K562 (cell line): ENCODE measurements at regions not wholly inside any gene's neighbourhood (a gene's known extent, or its start where the extent isn't known, plus 50 kb on each side); places are given as distances from the start of the nearest gene placed in this dataset.

Source experiments
- ATAC-seq: fragments of 200-7000 bp; cut with Tn5 transposase; 3 replicates; pipeline ENCODE4 v1.9.1; 2020; ENCODE audit warnings: moderate library complexity
- BruUV-seq: library from RNA; stranded (reverse); fragments of 400-500 nt; replicated peaks from 2 replicates; lab custom pipeline; 2021; lab: Mats Ljungman, UMichigan
- CTCF ChIA-PET: fragments of 300-600 bp; formaldehyde crosslinking; extraction: SDS; loops from one replicate; lab custom pipeline; 2021; ENCODE audit warnings: low intra/inter-chr PET ratio; lab: Yijun Ruan, JAX
- POLR2A ChIA-PET: fragments of 300-600, 350-650 bp; sonication (Branson Sonifier 250); formaldehyde crosslinking; extraction: SDS; loops from one replicate; lab custom pipeline; 2021; ENCODE audit warnings: antibody characterized with exemption, inconsistent platforms; lab: Yijun Ruan, JAX
- DNase-seq, 4 experiments: peaks; one replicate each; pipeline versions ENCODE4 v3.0.0 to v3.0.0-alpha.2; 2011 to 2018; ENCODE audit warnings: low spot score in 3 of 4, mixed read lengths in 3 of 4; ENCODE audit errors: extremely low read depth in 1 of 4
- FAIRE-seq: peaks from 2 replicates; lab custom pipeline; 2011; peaks lifted over from hg19 to GRCh38; lab: Jason Lieb, UNC
- H2AFZ ChIP-seq: 2 replicates; pipeline ENCODE4 v1.6.0; 2011; ENCODE audit warnings: low read depth, low read length, control low read depth, inconsistent platforms
- H3K27ac ChIP-seq: fragments of 200-600 bp; 3 replicates; pipeline ENCODE4 v1.8.0; 2011; ENCODE audit warnings: low read depth, mild to moderate bottlenecking, control low read depth, inconsistent platforms, low read length, moderate library complexity, mixed read lengths; ENCODE audit errors: extremely low read depth
- H3K27me3 ChIP-seq, 2 experiments: fragments of 300-600 bp in 1 of 2; 2 replicates in 1 of 2; 3 replicates in 1 of 2; pipeline versions ENCODE4 v1.6.0 to v1.8.0; 2011; ENCODE audit warnings: inconsistent platforms in 2 of 2, low read length in 2 of 2, mild to moderate bottlenecking in 1 of 2, mixed read lengths in 1 of 2, moderate library complexity in 1 of 2; ENCODE audit not compliant: control insufficient read depth in 2 of 2, insufficient read depth in 2 of 2
- H3K36me3 ChIP-seq: fragments of 300-600 bp; 3 replicates; pipeline ENCODE4 v1.8.0; 2011; ENCODE audit warnings: mild to moderate bottlenecking, low read length, inconsistent platforms; ENCODE audit not compliant: control insufficient read depth, insufficient read depth
- H3K4me1 ChIP-seq, 2 experiments: fragments of 200-600 bp in 1 of 2; replicated peaks in 1 of 2; 2 replicates in 1 of 2; 3 replicates in 1 of 2; pipeline versions ENCODE4 v1.5.1 to v1.8.0; 2011; ENCODE audit warnings: inconsistent platforms in 2 of 2, low read length in 2 of 2, mild to moderate bottlenecking in 1 of 2, mixed read lengths in 1 of 2, moderate library complexity in 1 of 2; ENCODE audit not compliant: control insufficient read depth in 2 of 2, insufficient read depth in 2 of 2
- H3K4me2 ChIP-seq: 2 replicates; pipeline ENCODE4 v1.6.1; 2011; ENCODE audit warnings: low read length, control low read depth, inconsistent platforms, mixed read lengths; ENCODE audit not compliant: insufficient read depth
- H3K4me3 ChIP-seq: fragments of 200-600 bp; sonication (generic), shearing (Covaris generic); 2 replicates; pipeline ENCODE4 v1.5.1; 2016; ENCODE audit warnings: control low read depth, inconsistent platforms
- H3K79me2 ChIP-seq: fragments of 200-600 bp; 3 replicates; pipeline ENCODE4 v1.8.0; 2011; ENCODE audit warnings: low read length, inconsistent platforms; ENCODE audit not compliant: control insufficient read depth, insufficient read depth
- H3K9ac ChIP-seq, 2 experiments: 2 replicates each; pipeline versions ENCODE4 v1.6.0 to v1.6.1; 2011; ENCODE audit warnings: low read depth in 2 of 2, low read length in 2 of 2, control low read depth in 1 of 2, inconsistent platforms in 1 of 2, mild to moderate bottlenecking in 1 of 2, mixed read lengths in 1 of 2; ENCODE audit not compliant: insufficient read depth in 1 of 2
- H3K9me1 ChIP-seq: one replicate; pipeline ENCODE4 v1.6.0; 2011; ENCODE audit warnings: inconsistent platforms, mild to moderate bottlenecking, low read length, moderate library complexity; ENCODE audit not compliant: control insufficient read depth, insufficient read depth
- H3K9me3 ChIP-seq: replicated peaks from 2 replicates; pipeline ENCODE4 v1.5.1; 2011; ENCODE audit warnings: low read depth, low read length, inconsistent platforms; ENCODE audit not compliant: control insufficient read depth, insufficient read depth
- H4K20me1 ChIP-seq: replicated peaks from 2 replicates; pipeline ENCODE4 v1.6.1; 2011; ENCODE audit warnings: low read length, inconsistent platforms, mixed read lengths; ENCODE audit not compliant: control insufficient read depth, insufficient read depth
- C11orf30 ChIP-seq: fragments of 450-650 bp; IDR thresholded peaks from 2 replicates; pipeline ENCODE4 v1.6.1; 2016; ENCODE audit warnings: low read depth, mild to moderate bottlenecking
- MAFF ChIP-seq: IDR thresholded peaks from 2 replicates; pipeline ENCODE4 v1.6.1; 2012; ENCODE audit warnings: low read length, improper control_type of control experiment
- MAFG ChIP-seq: fragments of 450-650 bp; conservative IDR thresholded peaks from 2 replicates; pipeline ENCODE4 v1.6.1; 2016; ENCODE audit warnings: missing genetic modification characterization, missing compliant biosample characterization
- MAFK ChIP-seq: IDR thresholded peaks from 2 replicates; pipeline ENCODE4 v1.6.1; 2011; ENCODE audit warnings: low read length, improper control_type of control experiment
- ZNF316 ChIP-seq: fragments of 450-650 bp; IDR thresholded peaks from 2 replicates; pipeline ENCODE4 v1.6.1; 2016
- WGBS: fragments of 100-300 bp; shearing (Covaris generic); methylation state at CpG from one replicate; pipeline ENCODE4 v1.1.6; 2016; ENCODE audit warnings: low coverage, mixed read lengths; ENCODE audit not compliant: insufficient coverage; ENCODE audit errors: missing lambda C conversion rate; 5-methylcytosine and 5-hydroxymethylcytosine counted together
- in situ Hi-C: fragments of 300-500 bp; cut with MboI; formaldehyde crosslinking; loops from 4 replicates; pipeline ENCODE4 v1.15.0; 2018; ENCODE audit warnings: inconsistent platforms, mixed read lengths
- intact Hi-C: fragments of 100-400 bp; cut with micrococcal nuclease; formaldehyde crosslinking; loops from 2 replicates; pipeline ENCODE4 v1.14.2; 2022
- TF ChIP-seq, protein P1 (sequence below): fragments of 250-450 bp; sonication (Bioruptor Pico); IDR thresholded peaks from 2 replicates; pipeline ENCODE4 v1.8.0; 2021; ENCODE audit warnings: moderate library complexity, mild to moderate bottlenecking, inconsistent platforms
- TF ChIP-seq, protein P2 (sequence below), 2 experiments: fragments of 150-350 bp in 1 of 2; IDR thresholded peaks; 2 replicates each; pipeline ENCODE4 v1.6.1; 2012 to 2016; ENCODE audit warnings: low read depth in 2 of 2, low read length in 2 of 2, mild to moderate bottlenecking in 1 of 2, moderate library complexity in 1 of 2
- TF ChIP-seq, protein P3 (sequence below): fragments of 150-350 bp; conservative IDR thresholded peaks from 2 replicates; pipeline ENCODE4 v1.6.1; 2014; ENCODE audit warnings: low read length

DNA sequence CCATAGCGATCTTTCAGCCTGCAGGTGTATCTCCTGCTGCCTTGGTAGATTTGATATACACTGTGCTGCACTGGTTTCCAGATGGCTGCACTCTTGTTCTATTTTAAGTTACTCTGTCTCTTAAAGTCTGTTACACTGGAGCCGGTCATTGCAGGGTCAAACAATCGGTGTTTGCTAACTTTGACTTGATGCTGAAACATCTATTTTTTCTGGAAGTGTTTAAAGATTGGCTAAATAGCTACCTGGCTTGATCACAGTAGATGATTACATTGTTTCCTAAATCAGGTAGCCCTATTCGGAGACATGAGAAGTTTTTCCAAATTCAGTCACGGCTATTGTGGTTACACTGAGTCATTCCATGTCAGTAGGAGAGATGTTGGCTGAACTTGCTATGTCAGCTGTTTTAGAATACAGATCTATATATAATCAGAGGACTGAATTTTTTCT, 574.8 kb downstream of the ETV1 start:
- H3K4me3 ChIP-seq: no peak overlapping the region
- no peak overlapping the region for H3K4me2 ChIP-seq
- no peak overlapping the region for H3K9ac ChIP-seq
- POLR2A ChIA-PET: no interaction called here
- H3K27me3 ChIP-seq: no peaks in the 10 kb centered on the region
- no peaks in the 10 kb centered on the region for H4K20me1 ChIP-seq
- FAIRE-seq (no peak), DNase-seq (no peak), ATAC-seq (no peak)
- H3K36me3 ChIP-seq: no peaks in the 10 kb centered on the region
- no peak overlapping the region for H2AFZ ChIP-seq
- H3K4me1 ChIP-seq: no peaks in the 10 kb centered on the region
- intact Hi-C loops: no loop called here
- H3K9me1 ChIP-seq: no peaks in the 10 kb centered on the region
- no peaks in the 10 kb centered on the region for H3K79me2 ChIP-seq
- H3K9me3 ChIP-seq: no peaks in the 10 kb centered on the region; the same call in 1 of the 2 replicates
- CTCF ChIA-PET: no interaction called here
- BruUV-seq: no TSS peak
- in situ Hi-C loops: no loop called here
- TF ChIP-seq, protein P1, sequence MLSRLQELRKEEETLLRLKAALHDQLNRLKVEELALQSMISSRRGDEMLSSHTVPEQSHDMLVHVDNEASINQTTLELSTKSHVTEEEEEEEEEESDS (CRISPR knock-in tag): no peak
- TF ChIP-seq C11orf30 (0 out of 2 replicates have a peak, but pooled peaks have one; percentile 25), MAFK (peak; percentile 42; the same call in 1 of the 2 replicates), ZNF316 (peak; percentile 45; the same call in 1 of the 2 replicates), MAFG (tag) (peak; percentile 49; the same call in 1 of the 2 replicates), MAFF (peak; percentile 56; the same call in 1 of the 2 replicates)
- TF ChIP-seq, protein P2, sequence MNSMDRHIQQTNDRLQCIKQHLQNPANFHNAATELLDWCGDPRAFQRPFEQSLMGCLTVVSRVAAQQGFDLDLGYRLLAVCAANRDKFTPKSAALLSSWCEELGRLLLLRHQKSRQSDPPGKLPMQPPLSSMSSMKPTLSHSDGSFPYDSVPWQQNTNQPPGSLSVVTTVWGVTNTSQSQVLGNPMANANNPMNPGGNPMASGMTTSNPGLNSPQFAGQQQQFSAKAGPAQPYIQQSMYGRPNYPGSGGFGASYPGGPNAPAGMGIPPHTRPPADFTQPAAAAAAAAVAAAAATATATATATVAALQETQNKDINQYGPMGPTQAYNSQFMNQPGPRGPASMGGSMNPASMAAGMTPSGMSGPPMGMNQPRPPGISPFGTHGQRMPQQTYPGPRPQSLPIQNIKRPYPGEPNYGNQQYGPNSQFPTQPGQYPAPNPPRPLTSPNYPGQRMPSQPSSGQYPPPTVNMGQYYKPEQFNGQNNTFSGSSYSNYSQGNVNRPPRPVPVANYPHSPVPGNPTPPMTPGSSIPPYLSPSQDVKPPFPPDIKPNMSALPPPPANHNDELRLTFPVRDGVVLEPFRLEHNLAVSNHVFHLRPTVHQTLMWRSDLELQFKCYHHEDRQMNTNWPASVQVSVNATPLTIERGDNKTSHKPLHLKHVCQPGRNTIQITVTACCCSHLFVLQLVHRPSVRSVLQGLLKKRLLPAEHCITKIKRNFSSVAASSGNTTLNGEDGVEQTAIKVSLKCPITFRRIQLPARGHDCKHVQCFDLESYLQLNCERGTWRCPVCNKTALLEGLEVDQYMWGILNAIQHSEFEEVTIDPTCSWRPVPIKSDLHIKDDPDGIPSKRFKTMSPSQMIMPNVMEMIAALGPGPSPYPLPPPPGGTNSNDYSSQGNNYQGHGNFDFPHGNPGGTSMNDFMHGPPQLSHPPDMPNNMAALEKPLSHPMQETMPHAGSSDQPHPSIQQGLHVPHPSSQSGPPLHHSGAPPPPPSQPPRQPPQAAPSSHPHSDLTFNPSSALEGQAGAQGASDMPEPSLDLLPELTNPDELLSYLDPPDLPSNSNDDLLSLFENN (IDR thresholded peaks at IDR 0.05; ENCODE audit: low read depth in 2 of 2, low read length in 2 of 2): no peak
- TF ChIP-seq, protein P3, sequence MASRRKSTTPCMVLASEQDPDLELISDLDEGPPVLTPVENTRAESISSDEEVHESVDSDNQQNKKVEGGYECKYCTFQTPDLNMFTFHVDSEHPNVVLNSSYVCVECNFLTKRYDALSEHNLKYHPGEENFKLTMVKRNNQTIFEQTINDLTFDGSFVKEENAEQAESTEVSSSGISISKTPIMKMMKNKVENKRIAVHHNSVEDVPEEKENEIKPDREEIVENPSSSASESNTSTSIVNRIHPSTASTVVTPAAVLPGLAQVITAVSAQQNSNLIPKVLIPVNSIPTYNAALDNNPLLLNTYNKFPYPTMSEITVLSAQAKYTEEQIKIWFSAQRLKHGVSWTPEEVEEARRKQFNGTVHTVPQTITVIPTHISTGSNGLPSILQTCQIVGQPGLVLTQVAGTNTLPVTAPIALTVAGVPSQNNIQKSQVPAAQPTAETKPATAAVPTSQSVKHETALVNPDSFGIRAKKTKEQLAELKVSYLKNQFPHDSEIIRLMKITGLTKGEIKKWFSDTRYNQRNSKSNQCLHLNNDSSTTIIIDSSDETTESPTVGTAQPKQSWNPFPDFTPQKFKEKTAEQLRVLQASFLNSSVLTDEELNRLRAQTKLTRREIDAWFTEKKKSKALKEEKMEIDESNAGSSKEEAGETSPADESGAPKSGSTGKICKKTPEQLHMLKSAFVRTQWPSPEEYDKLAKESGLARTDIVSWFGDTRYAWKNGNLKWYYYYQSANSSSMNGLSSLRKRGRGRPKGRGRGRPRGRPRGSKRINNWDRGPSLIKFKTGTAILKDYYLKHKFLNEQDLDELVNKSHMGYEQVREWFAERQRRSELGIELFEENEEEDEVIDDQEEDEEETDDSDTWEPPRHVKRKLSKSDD: no peak
- no peak overlapping the region for H3K27ac ChIP-seq
- WGBS: 1% methylated on average over 5 of the region's 5 CpGs
